ENCODE measurements at regions not wholly inside any gene's neighbourhood (a gene's known extent, or its start where the extent isn't known, plus 50 kb on each side); places are given as distances from the start of the nearest gene placed in this dataset.
"Not testable (repeated sequence)": the region's sequence is repeated elsewhere in the genome, so short reads cannot be mapped to it uniquely, and the experiment has no call there.

- H3K27ac ChIP-seq (ENCODE audit: low read depth in 1 of 2, low read length in 2 of 2): no peak overlapping the region
- WGBS, 2 donors: 98 to 99% methylated on average over 5 of the region's 5 CpGs
- H3K4me3 ChIP-seq (ENCODE audit: low read length in 2 of 2): no peak overlapping the region
- DNase-seq: no peak
- H3K9me3 ChIP-seq (ENCODE audit: control insufficient read depth, low read length): peaks cover 1% of the 10 kb centered on the region
- H3K27me3 ChIP-seq (ENCODE audit: control insufficient read depth in 1 of 2, insufficient read depth in 2 of 2, low read length in 1 of 2): no peaks in the 10 kb centered on the region
- no peaks in the 10 kb centered on the region for H3K4me1 ChIP-seq (ENCODE audit: control insufficient read depth in 1 of 2, insufficient read depth in 2 of 2, low read length in 2 of 2)
- no peaks in the 10 kb centered on the region for H3K36me3 ChIP-seq (ENCODE audit: control insufficient read depth in 1 of 2, insufficient read depth in 2 of 2, low read length in 1 of 2)
- no peak for ATAC-seq (ENCODE audit: low FRiP score)
- intact Hi-C loops (cut with DNase I): no loop called here
These were observed 233.4 kb downstream of the BMP4 start for GRCh38 chr14:53723221-53723620.

DNA sequence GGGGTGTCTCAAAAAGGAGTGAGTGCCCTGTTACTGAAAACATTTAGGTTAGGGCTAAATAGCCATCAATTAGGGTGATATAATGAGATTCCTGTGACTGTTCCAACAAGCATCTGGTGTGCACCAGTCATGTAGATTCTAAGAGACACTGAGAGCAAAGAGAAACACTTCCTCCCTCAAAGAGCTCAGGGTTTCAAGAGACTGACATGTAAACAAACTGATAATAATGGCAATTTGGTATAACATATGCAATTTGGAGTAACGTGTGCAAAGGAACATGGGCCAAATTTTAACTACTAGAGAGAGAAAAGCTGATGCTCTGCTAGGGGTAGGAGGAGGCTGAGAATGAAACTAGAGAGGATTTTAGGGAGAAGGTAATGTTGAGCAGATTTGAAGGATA lies 237.1 kb downstream of the BMP4 start:
- no peaks in the 10 kb centered on the region for H3K27me3 ChIP-seq (ENCODE audit: control insufficient read depth in 1 of 2, insufficient read depth in 2 of 2, low read length in 1 of 2)
- no peaks in the 10 kb centered on the region for H3K36me3 ChIP-seq (ENCODE audit: control insufficient read depth in 1 of 2, insufficient read depth in 2 of 2, low read length in 1 of 2)
- H3K27ac ChIP-seq (ENCODE audit: low read depth in 1 of 2, low read length in 2 of 2): no peak overlapping the region
- intact Hi-C loops (cut with DNase I): no loop called here
- no peaks in the 10 kb centered on the region for H3K4me1 ChIP-seq (ENCODE audit: control insufficient read depth in 1 of 2, insufficient read depth in 2 of 2, low read length in 2 of 2)
- 73% methylated on average over 1 of the region's 1 CpG for WGBS, 2 donors
- DNase-seq (no peak), ATAC-seq (ENCODE audit: low FRiP score) (no peak)
- peaks cover 1% of the 10 kb centered on the region for H3K9me3 ChIP-seq (ENCODE audit: control insufficient read depth, low read length)
- no peak overlapping the region for H3K4me3 ChIP-seq (ENCODE audit: low read length in 2 of 2)

GRCh38 chr14:53716578-53716977 lies 240.0 kb downstream of the BMP4 start:
- H3K36me3 ChIP-seq (ENCODE audit: control insufficient read depth in 1 of 2, insufficient read depth in 2 of 2, low read length in 1 of 2): no peaks in the 10 kb centered on the region
- no peak for DNase-seq
- intact Hi-C loops (cut with DNase I): no loop called here
- H3K27ac ChIP-seq (ENCODE audit: low read depth in 1 of 2, low read length in 2 of 2): no peak overlapping the region
- H3K4me3 ChIP-seq (ENCODE audit: low read length in 2 of 2): no peak overlapping the region
- no peak for ATAC-seq (ENCODE audit: low FRiP score)
- 2 to 7% methylated on average over 6 of the region's 6 CpGs for WGBS, 2 donors
- H3K4me1 ChIP-seq (ENCODE audit: control insufficient read depth in 1 of 2, insufficient read depth in 2 of 2, low read length in 2 of 2): no peaks in the 10 kb centered on the region
- H3K27me3 ChIP-seq (ENCODE audit: control insufficient read depth in 1 of 2, insufficient read depth in 2 of 2, low read length in 1 of 2): no peaks in the 10 kb centered on the region
- H3K9me3 ChIP-seq (ENCODE audit: control insufficient read depth, low read length): peaks cover 1% of the 10 kb centered on the region

- H3K27me3 ChIP-seq (ENCODE audit: control insufficient read depth in 1 of 2, insufficient read depth in 2 of 2, low read length in 1 of 2): no peaks in the 10 kb centered on the region
- H3K36me3 ChIP-seq (ENCODE audit: control insufficient read depth in 1 of 2, insufficient read depth in 2 of 2, low read length in 1 of 2): no peaks in the 10 kb centered on the region
- ATAC-seq (ENCODE audit: low FRiP score) (peak; percentile 64), DNase-seq (no peak)
- no peaks in the 10 kb centered on the region for H3K9me3 ChIP-seq (ENCODE audit: control insufficient read depth, low read length)
- H3K4me3 ChIP-seq (ENCODE audit: low read length in 2 of 2): peak overlapping the region in 1 of 2 donors; percentile 54
- 2 to 4% methylated on average over 3 of the region's 3 CpGs for WGBS, 2 donors
- H3K4me1 ChIP-seq (ENCODE audit: control insufficient read depth in 1 of 2, insufficient read depth in 2 of 2, low read length in 2 of 2): no peaks in the 10 kb centered on the region
- intact Hi-C loops (cut with DNase I): no loop called here
- no peak overlapping the region for H3K27ac ChIP-seq (ENCODE audit: low read depth in 1 of 2, low read length in 2 of 2)
These were observed 241.4 kb downstream of the BMP4 start for GRCh38 chr14:53715193-53715721.

DNA sequence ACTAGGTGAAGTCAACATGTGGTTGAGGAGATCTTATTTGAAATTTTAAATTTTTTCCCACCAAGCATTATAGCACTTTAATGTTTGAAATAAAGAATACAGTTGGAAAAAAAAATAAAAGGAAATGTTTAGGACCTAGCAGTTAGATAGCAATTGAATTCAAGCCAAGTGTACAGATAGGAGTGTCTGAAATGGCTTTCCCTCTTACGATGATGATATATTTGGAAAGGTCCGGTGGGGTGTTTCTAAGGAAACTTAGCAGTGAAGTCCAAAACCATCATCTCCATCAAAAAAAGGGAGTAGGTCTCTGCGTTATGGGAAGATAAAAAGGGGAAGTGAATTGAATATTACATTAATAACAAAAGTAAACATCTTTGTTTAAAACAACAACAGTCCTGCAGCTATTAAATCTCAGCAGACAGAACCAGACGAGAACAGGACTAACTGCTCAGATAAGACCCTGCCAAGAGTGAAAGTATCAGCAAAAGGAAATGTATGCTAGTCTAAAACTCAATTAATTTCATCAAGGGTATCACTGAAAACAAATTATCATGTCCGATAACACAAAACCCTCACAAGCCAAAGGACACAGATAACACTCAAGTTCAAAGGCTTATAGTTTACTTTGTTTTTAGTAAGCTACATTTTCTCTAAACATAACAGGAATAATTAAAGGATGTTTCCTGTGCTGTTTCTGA lies 242.0 kb downstream of the BMP4 start:
- WGBS, 2 donors: 3 to 4% methylated on average over 5 of the region's 5 CpGs
- H3K27ac ChIP-seq (ENCODE audit: low read depth in 1 of 2, low read length in 2 of 2): no peak overlapping the region

DNA sequence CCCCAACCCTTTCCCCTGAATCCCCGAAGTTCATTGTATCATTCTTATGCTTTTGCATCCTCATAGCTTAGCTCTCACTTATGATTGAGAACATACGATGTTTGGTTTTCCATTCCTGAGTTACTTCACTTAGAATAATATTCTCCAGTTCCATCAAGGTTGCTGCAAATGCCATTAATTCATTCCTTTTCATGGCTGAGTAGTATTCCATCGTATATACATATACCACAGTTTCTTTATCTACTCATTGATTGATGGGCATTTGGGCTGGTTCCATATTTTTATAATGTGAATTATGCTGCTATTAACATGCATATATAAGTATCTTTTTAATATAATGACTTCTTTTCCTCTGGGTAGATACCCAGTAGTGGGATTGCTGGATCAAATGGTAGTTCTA lies 243.7 kb downstream of the BMP4 start:
- intact Hi-C loops (cut with DNase I); ATAC-seq (ENCODE audit: low FRiP score); H3K27me3 ChIP-seq (ENCODE audit: control insufficient read depth in 1 of 2, insufficient read depth in 2 of 2, low read length in 1 of 2); DNase-seq; H3K4me1 ChIP-seq (ENCODE audit: control insufficient read depth in 1 of 2, insufficient read depth in 2 of 2, low read length in 2 of 2); H3K9me3 ChIP-seq (ENCODE audit: control insufficient read depth, low read length); H3K27ac ChIP-seq (ENCODE audit: low read depth in 1 of 2, low read length in 2 of 2); H3K36me3 ChIP-seq (ENCODE audit: control insufficient read depth in 1 of 2, insufficient read depth in 2 of 2, low read length in 1 of 2); H3K4me3 ChIP-seq (ENCODE audit: low read length in 2 of 2): not testable (repeated sequence)
- WGBS, 2 donors: 90 to 95% methylated on average over 3 of the region's 3 CpGs

More for the DNA sequence above, 242.0 kb downstream of the BMP4 start:
- Histone ChIP-seq H3K36me3 (ENCODE audit: control insufficient read depth in 1 of 2, insufficient read depth in 2 of 2, low read length in 1 of 2) (no peaks in the 10 kb centered on the region), H3K4me3 (ENCODE audit: low read length in 2 of 2) (peak overlapping the region in 1 of 2 donors; percentile 34), H3K9me3 (ENCODE audit: control insufficient read depth, low read length) (no peaks in the 10 kb centered on the region), H3K27me3 (ENCODE audit: control insufficient read depth in 1 of 2, insufficient read depth in 2 of 2, low read length in 1 of 2) (no peaks in the 10 kb centered on the region), H3K4me1 (ENCODE audit: control insufficient read depth in 1 of 2, insufficient read depth in 2 of 2, low read length in 2 of 2) (no peaks in the 10 kb centered on the region)
- ATAC-seq (ENCODE audit: low FRiP score): no peak
- intact Hi-C loops (cut with DNase I): no loop called here
- DNase-seq: no peak

DNA sequence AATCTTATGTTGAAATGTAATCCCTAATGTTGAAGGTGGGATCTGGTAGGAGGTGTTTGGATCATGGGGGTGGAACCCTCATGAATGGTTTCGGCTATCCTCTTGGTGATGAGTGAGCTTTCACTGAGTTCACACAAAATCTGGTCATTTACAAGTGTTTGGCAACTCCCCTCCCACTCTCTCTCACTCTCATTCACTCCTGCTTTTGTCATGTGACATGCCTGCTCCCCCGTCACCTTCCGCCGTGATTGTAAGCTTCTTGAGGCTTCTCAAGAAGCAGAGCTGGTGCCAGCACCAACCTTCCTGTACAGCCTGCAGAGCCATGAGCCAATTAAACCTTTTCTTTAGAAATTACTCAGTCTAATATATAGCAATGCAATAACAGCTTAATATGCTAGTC lies 245.4 kb downstream of the BMP4 start:
- H3K4me3 ChIP-seq (ENCODE audit: low read length in 2 of 2): no peak overlapping the region
- intact Hi-C loops (cut with DNase I): no loop called here

DNA sequence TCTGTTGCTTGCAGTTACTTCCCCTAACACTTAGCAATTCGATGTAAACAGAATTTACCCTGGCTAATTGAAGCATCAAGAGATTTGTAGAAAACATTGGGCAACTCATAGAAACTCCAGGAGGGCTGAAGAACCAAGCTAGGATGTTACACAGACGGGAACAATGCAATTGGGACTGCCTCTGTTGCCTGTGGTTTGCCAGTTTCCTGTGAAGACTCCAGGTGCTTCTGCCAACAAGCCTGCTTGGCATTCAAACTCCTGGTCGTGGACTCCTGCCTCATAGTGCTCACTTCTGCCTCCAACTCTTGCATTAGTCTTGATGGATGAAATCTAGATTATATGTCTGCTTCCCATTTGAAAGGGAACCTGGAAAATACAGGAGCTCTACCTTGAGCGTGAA lies 246.0 kb downstream of the BMP4 start:
- 74 to 81% methylated on average over 4 of the region's 4 CpGs for WGBS, 2 donors
- Histone ChIP-seq H3K27ac (ENCODE audit: low read depth in 1 of 2, low read length in 2 of 2) (no peak overlapping the region), H3K4me3 (ENCODE audit: low read length in 2 of 2) (no peak overlapping the region), H3K36me3 (ENCODE audit: control insufficient read depth in 1 of 2, insufficient read depth in 2 of 2, low read length in 1 of 2) (no peaks in the 10 kb centered on the region), H3K9me3 (ENCODE audit: control insufficient read depth, low read length) (peaks cover 2% of the 10 kb centered on the region), H3K4me1 (ENCODE audit: control insufficient read depth in 1 of 2, insufficient read depth in 2 of 2, low read length in 2 of 2) (no peaks in the 10 kb centered on the region), H3K27me3 (ENCODE audit: control insufficient read depth in 1 of 2, insufficient read depth in 2 of 2, low read length in 1 of 2) (no peaks in the 10 kb centered on the region)
- intact Hi-C loops (cut with DNase I): no loop called here
- no peak for ATAC-seq (ENCODE audit: low FRiP score)
- DNase-seq: no peak

More for the DNA sequence above, 245.4 kb downstream of the BMP4 start:
- no peak overlapping the region for H3K27ac ChIP-seq (ENCODE audit: low read depth in 1 of 2, low read length in 2 of 2)
- H3K36me3 ChIP-seq (ENCODE audit: control insufficient read depth in 1 of 2, insufficient read depth in 2 of 2, low read length in 1 of 2): no peaks in the 10 kb centered on the region
- no peaks in the 10 kb centered on the region for H3K4me1 ChIP-seq (ENCODE audit: control insufficient read depth in 1 of 2, insufficient read depth in 2 of 2, low read length in 2 of 2)
- peaks cover 2% of the 10 kb centered on the region for H3K9me3 ChIP-seq (ENCODE audit: control insufficient read depth, low read length)
- no peaks in the 10 kb centered on the region for H3K27me3 ChIP-seq (ENCODE audit: control insufficient read depth in 1 of 2, insufficient read depth in 2 of 2, low read length in 1 of 2)
- ATAC-seq (ENCODE audit: low FRiP score) (no peak), DNase-seq (no peak)
- 90 to 92% methylated on average over 4 of the region's 4 CpGs for WGBS, 2 donors

GRCh38 chr14:53709381-53709780 lies 247.2 kb downstream of the BMP4 start:
- intact Hi-C loops (cut with DNase I): no loop called here
- no peak for DNase-seq

More at GRCh38 chr14:53709381-53709780, 247.2 kb downstream of the BMP4 start:
- Histone ChIP-seq H3K27me3 (ENCODE audit: control insufficient read depth in 1 of 2, insufficient read depth in 2 of 2, low read length in 1 of 2) (no peaks in the 10 kb centered on the region), H3K4me3 (ENCODE audit: low read length in 2 of 2) (no peak overlapping the region), H3K4me1 (ENCODE audit: control insufficient read depth in 1 of 2, insufficient read depth in 2 of 2, low read length in 2 of 2) (no peaks in the 10 kb centered on the region), H3K9me3 (ENCODE audit: control insufficient read depth, low read length) (peaks cover 2% of the 10 kb centered on the region), H3K27ac (ENCODE audit: low read depth in 1 of 2, low read length in 2 of 2) (no peak overlapping the region), H3K36me3 (ENCODE audit: control insufficient read depth in 1 of 2, insufficient read depth in 2 of 2, low read length in 1 of 2) (no peaks in the 10 kb centered on the region)
- no peak for ATAC-seq (ENCODE audit: low FRiP score)
- WGBS, 2 donors: 97 to 100% methylated on average over 3 of the region's 3 CpGs

Measured in aorta (tissue), 5 donors.